GM19328 (cell line): ENCODE measurements at regions not wholly inside any gene's neighbourhood (a gene's known extent, or its start where the extent isn't known, plus 50 kb on each side); places are given as distances from the start of the nearest gene placed in this dataset.

Experiments
- ATAC-seq: cut with Tn5 transposase; IDR thresholded peaks from one replicate; pipeline ENCODE4 v1.9.1; 2021; ENCODE audit warnings: mild to moderate bottlenecking, moderate library complexity; ENCODE audit not compliant: unreplicated experiment

DNA sequence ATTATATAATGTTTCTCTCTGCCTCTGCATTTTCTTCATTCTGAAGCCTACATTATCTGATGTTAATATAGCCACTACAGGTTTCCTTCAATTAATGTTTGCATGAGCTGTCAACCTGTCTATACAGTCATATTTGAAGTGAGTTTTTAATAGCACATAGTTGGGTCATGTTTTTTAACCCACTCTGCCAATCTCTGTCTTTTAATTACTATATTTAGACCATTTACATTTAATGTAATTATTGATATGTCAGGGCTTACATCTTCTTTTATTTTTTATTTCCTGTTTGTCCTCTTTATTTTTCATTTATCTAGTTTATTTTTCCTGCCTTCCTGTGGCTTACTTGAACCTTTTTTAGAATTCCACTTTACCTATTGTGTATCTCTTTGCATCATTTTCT lies 124.3 kb upstream of the PDE1C start:
- no peak for ATAC-seq

DNA sequence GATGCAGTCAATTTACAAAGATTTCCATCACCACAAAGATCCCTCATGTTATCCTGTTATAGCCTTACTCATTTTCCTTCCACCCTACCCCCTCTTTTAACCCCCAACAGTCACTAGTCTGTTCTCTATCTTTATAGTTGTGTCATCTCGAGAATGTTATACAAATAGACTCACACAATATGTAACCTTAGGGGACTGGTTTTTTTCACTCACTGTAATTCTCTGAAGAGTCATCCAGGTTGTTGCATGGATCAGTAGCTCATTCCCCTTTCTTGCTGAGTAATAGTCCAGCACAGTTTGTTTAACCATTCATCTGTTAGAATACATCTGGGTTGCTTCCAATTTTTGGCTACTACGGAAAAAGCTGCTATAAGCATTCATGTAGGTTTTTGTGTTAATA lies 121.1 kb upstream of the PDE1C start:
- ATAC-seq: no peak

DNA sequence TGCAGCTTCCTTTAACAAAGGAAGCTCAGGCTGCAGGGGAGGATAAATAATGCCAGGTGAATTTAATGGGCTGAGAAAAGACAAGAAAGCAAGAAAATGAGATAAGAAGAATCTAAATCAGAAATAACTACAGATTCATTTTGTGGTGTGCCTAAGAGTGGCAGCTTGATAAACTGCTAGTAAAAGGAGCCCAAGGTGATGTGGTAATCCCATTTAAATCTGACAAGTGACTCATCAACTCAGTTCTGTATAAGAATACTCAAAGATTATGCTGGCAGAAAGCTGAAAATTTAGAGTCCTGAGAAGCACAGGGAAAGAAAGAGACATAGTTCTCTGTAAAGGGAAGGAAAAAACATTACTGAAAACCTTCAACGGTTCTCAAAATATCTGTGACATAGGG lies 109.4 kb upstream of the PDE1C start:
- ATAC-seq: no peak

DNA sequence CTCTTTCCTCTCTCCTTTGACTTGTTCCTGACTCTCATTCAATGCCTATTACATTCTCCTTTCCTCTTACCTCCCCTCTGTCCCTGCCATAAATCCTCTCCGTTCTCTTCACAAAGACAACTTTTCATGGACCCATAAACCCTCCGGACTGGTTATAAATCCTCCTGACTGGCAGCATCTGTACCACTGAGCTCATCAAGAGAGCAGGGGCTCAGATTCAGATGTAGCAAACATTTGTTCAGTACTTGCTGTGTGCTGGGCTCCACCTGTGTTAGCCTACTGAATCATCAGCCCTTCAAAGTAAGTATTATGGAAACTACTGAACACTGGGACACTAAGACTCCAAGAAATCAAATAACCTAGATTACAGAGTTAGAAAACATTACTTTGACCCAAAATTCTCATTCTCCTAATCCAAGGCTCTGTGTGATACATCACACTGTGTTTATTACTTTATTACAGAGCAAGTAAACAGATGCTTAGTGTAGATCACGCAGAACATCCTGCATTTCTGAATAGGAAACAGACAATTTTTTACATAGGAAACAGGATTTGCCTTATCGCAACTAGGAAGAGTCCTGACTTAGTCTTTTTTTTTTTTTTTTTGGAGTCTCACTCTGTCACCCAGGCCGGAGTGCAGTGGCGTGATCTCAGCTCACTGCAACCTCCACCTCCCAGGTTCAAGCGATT lies 108.6 kb upstream of the PDE1C start:
- ATAC-seq: no peak

DNA sequence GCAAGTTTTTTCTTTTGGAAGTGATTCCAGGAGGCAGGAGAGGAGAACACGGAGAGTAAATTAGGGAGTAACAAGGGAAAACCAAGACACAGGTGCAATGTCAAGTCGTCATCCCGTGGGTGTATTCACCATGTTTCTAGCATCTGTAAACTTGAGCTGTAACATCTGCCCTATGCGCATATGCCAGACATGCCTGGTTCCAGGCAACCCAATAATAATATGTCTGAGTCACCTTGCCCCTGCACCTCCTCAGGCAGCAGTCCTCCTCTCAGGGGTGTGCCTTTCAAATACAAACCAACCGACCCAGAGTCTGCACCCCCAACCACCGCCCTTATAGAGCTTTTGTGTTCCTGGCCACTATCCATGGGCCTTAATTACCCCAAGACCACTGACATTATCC lies 107.0 kb upstream of the PDE1C start:
- no peak for ATAC-seq

DNA sequence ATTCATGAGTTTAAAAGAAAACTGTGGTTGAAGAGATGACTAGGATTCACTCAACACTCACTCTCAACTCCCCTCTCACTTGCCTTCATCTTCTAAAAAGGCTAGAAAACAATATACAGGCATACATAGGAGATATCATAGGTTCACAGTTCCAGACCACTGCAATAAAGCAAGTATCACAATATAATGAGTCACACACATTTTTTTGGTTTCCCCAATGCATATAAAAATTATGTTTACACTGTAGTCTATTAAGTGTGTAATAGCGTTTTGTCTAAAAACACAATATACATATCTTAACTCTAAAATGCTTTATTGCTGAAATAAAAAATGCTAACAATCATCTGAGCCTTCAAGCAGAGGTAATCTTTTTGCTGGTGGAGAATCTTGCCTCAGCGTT lies 104.9 kb upstream of the PDE1C start:
- ATAC-seq: no peak

DNA sequence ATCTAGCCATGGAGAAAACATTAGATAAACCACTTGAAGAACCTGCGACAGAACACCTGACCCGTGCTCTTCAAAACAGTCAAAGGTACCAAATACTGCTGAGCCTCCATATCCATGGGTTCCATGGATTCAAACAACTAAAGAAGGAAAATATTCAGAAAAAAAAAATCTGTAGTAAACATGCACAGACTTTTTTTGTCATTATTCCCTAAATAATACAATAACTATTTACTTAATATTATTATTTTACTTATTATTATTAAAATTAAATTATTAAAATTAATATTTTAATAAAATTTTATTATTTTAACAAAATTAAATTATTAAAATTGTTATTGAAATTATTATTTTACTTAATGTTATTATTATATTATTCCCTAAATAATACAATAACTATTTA lies 101.0 kb upstream of the PDE1C start:
- no peak for ATAC-seq

DNA sequence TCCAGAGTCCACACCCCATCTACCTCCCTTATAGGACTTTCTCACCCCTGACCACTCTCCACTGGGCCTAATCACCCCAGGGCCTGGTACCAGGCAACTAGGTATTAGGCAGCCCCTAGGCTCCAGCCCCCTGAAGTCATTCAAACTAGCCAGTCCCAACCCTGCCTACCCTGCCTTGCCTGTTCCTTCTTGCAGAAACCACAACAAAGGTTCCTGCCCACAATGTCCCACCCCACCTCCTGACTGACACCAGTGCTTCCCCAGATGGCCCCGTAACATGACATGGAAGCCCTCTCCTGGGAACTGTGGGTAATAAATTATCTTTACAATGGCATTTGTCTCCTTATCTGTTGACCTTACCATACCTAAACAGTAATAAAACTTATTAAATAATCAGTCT lies 100.6 kb upstream of the PDE1C start:
- ATAC-seq: no peak

DNA sequence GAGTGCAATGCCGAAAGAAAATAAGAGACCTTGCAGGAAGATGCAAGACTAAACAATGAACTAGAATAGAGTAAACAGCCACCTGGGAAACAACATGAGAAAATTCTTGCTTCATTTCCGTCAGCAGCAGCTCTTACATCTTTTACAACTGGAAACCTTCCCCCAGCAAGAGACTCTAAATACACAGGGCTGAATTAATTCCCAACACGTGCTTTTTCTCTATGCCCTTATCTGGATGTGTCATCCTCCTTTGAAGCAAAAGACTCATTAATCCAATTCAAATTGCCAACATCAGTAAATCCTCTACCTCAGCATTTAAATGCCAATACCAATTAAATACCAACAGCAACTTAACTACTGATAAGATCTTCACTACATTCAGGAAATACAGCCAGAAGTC lies 99.0 kb upstream of the PDE1C start:
- ATAC-seq: no peak

DNA sequence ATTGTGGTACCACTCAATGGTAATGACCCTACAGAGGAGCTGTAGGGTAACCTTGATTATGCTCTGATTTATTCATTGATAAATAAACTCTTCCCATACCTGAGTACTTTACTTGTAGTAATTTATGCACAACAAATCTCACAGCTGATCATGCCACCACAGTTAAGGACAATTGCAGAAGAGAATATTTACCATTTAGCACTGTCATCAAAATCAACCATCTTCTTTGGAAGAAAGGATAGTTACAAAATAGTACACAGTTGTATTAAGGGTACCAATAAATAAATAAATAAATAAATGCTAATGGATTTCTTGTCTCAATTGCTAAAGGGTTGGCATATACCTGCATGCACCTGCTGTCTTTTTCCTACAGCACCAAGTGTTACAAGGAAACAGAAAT lies 97.6 kb upstream of the PDE1C start:
- ATAC-seq: no peak

DNA sequence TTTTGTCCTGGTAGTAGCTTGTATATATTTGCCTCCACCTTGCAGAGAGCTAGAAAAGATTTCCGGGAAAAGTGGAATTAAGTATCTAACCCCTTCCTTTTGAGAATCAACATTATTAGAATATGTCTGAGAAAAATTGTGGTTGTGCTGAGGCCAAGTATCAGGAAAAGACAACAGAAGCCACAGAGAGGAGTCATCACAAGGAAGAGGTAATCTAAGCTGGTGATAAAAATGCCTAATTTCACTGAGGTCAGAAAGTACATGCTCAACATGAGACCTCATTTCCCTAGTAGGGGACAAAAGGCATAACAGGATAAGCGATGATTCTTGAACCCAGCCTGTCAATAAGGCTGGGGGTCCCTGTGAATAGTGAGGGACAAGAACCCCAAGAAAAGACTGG lies 97.0 kb upstream of the PDE1C start:
- no peak for ATAC-seq

DNA sequence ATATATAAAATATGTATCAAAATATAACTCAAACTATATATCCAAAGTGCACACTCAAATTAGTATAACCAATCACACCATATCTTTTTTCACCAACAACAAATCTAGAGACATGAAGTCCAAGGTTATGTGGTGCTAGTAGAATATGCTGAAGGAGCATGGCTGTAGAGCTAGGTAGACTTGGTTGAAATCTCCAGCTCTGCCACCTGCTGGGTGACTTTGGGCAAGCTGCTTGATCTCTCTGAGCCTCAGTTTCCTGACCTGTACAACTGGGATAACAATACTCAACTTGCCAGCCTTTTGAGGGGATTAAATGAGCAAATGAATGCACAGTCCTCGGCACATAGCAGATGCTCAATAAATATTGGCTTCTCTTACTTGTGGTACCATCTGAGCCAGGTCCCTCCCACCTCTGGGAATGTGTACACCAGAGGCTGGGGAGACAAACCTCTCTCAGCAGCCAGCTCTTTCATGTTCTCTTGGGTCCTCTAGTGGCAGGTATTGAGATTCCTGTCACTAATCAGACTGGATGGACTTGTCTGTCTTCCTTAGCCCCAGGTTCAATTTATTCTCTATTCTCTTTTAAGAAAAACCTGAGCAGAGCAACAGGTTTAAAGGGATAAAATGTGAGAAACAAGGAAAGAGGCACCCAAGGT lies 94.3 kb upstream of the PDE1C start:
- no peak for ATAC-seq

DNA sequence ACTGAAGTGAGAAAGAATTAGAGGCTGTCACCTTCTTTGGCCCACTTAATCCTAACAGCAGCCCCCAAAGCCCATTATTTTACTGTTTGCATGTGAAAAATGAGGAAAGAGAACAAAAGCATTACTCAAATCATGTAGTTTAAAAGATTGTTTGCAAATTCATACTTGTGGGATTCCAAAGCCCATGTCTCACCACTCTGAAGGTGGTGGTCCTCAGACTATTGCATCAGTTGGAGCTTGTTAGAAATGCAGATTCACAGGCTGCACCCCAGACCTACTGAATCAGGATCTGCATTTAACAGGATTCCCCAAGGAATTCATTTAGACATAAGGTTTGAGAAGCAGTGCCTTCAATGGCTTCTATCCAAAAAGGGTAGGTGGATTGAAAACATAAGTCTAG lies 93.7 kb upstream of the PDE1C start:
- no peak for ATAC-seq

DNA sequence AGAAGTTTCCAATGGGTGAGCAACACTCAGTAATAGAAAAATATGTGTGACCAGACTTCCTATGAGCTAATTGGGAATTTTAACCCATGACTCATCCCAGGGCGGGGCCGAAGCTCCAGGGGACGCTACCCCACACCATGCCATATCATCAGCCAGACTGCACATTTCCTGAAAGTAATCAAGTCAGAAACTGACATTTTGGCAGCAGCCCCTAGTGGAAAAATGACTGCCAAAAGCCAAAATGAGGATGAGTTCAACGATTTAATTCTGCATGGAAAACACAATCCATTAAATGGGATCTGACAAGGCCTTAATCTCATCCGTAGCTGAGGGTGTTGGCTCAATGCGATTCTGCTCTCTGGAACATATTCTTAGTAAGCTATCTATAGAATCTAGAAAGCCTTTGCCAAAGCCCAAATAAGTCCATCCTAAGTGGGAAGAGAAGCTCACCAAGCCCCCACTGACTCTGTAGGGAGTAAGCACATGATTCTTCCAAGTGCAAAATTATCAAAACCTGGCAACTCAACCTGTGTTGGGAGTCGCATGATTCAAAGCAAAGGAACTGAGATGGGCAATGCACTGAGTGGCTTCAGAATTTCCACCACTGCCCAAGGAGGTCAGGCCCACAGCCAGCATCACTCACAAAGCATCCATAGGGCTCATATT lies 93.1 kb upstream of the PDE1C start:
- no peak for ATAC-seq

DNA sequence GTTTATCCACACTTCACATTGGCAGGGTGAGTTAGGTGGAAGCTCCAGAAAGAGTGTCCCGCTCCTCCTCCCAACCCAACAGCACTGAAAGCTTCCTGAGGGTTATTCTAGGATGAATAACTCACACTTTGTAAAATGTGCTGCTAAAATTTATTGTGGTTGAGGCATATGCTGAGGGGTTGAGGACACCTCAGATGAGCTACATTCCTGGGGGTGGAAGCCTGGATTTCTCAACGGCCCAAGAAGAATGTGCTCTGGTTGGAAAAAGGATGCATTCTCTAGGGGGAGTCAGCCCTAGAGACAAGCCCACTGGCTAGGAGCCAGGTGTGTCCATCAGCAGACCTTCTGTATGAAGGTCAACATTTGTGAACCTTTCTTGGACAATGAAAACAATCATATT lies 91.5 kb upstream of the PDE1C start:
- ATAC-seq: no peak

DNA sequence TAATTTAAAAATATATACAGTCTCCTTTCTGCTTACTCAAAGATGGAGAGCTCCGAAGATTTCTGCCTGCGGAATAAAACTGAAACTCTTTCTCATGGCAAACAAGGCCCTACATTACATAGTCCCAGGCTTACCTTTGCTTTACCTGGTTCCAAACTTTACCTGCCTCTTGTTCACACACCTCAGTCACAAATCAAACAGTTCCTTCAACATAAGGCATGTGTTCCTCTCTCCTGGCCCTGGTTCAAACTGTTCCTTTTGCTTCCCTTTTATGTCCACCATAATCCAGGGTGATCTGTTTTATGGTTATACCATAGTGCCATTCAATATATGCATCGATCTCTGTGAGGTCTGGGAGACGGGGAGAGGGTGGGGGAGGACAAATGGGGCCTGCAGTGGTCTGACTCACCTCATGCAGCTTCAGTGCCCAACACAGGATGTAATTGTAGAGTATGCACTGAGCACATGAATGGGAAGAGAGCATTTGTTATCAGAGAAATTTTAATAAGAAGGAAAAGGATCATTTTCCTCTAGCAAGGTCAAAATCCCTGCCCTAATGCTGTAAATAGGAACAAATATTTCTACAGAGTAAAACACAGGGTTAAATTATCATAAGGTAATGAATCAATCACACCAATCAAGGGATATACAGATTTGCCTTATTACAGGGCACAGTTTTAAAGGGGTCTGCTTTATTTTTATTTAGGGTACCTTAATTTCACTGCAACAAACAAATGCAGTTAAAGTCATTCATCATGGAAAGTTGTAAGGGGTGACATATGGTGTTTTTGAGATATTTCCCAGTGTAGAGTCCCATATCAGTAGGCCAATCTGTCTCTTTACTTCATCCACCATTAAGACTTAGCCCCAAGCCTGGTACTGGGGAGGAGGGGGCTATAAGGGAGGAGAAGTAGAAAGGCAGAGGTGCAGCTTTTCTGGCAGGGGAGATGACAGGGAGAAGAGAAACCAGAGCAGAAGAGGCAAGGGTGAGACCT lies 88.8 kb upstream of the PDE1C start:
- ATAC-seq: no peak

DNA sequence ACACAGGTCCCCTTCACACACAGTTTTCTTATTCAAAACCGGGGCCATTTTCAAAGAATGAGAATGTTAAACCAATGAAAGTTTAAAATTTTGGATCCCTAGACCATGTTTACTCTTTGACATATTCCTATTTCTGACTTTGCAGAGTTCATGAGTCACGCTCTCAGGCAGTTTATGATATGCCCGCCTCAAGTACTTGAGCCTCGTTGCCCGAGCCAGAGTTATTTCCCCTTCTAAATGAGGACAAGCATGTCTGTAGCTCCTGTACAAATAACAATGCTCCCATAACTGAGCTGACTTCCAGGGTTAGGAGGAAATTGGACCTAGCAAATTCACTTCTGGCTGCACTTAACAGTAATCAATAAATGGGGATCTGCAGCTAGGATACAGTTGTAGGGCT lies 87.9 kb upstream of the PDE1C start:
- ATAC-seq: no peak

DNA sequence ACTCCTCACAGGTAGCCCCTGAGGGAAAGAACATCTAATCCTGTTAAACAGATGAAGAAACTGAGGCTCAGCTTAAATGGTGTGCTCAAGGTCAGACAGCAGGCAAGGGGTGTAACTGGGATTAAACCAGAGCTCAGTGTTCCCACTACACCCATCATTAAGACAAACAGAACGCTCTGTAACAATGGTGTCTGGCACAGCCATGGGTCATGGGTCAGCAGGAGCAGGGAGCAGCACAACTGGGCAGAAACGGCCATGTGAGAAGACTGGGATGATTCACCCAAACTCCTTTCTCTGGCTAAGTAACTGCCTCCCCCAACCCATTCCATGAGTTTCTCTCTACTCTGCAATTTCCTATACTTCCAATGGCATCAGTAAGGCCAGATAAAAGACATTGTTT lies 85.5 kb upstream of the PDE1C start:
- no peak for ATAC-seq

DNA sequence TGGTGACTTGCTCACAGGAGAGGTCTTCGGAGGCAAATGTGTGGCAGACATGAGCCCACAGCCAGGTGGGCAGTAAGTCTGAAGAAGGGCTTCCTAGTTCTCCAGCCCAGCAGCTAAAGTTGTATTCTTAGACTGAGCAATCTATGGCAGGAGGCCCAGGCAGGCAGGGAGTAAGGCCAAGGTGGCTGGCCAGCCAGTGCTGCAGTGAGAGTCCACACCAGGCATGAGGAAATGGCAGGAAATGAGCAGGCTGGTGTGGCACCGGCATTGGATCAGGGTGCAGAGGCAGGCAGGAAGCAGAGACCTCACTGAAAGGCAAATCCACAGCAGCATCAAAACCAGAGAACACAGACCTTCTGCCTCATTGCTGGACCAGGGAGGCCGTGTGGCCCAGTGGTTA lies 84.6 kb upstream of the PDE1C start:
- ATAC-seq: no peak

DNA sequence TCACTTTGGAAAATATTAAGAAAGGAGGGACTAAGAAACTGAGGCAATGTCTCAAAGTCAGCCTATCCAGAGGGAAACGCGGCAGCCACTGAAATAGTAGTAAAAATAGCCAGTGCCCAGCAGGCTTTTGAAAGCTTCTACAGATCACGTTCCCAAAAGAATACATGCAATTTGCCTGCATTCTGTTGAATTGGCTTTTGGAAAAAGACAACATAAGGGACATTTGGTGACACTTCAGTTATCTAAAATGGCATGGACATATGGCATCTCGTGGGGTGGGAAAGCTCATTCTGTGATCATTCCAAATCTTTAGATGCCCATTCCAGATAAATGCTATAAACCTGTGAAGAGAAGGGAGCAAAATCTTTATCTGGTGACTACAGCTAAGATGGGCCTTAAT lies 82.8 kb upstream of the PDE1C start:
- ATAC-seq: no peak

DNA sequence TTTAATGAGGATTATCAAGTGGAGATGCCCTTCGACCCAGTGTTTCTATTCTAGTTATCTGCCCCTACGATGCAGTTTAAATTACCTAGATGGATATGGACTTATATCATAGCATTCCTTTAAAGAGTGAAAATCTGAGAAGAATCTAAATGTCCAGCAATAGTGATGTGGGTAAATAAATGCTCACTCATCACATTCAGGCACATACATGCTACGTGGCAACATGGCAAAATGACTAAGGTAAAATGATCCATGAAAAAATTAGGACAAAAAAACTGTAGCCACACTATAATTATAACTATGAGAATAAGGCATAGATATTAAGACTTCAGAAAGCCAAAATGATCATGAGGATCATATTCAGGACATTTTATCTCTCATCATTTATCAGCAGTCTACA lies 82.4 kb upstream of the PDE1C start:
- ATAC-seq: no peak
